22Rv1 (cell line): ENCODE measurements at regions not wholly inside any gene's neighbourhood (a gene's known extent, or its start where the extent isn't known, plus 50 kb on each side); places are given as distances from the start of the nearest gene placed in this dataset.

Experiments
- ZFX ChIP-seq: fragments of 450-650 bp; IDR thresholded peaks from 2 replicates; pipeline ENCODE4 v1.6.1; 2017; ENCODE audit warnings: antibody characterized with exemption, borderline replicate concordance
- TF ChIP-seq, protein P1 (sequence below): fragments of 450-650 bp; IDR thresholded peaks from 2 replicates; pipeline ENCODE4 v1.5.1; 2017; ENCODE audit warnings: mild to moderate bottlenecking

DNA sequence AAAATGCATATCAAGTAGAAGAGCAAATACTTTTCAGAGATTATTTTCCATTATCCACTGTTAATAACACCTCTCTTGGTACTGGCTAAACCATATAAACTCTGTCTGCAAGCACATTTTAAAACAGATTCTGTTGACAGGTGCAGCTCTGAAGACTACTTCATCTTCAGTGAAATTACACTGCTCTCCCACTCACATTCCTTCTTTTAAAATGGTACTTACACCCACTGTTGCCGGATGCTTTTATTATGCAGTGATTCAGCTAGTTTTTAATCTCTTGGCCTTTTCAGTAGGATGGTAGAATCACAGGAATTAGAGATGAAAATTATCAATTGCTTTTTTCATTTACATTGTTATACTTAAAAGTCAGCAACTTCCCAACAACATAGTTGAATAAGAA lies 381.6 kb downstream of the GASK1B start:
- TF ChIP-seq, protein P1, sequence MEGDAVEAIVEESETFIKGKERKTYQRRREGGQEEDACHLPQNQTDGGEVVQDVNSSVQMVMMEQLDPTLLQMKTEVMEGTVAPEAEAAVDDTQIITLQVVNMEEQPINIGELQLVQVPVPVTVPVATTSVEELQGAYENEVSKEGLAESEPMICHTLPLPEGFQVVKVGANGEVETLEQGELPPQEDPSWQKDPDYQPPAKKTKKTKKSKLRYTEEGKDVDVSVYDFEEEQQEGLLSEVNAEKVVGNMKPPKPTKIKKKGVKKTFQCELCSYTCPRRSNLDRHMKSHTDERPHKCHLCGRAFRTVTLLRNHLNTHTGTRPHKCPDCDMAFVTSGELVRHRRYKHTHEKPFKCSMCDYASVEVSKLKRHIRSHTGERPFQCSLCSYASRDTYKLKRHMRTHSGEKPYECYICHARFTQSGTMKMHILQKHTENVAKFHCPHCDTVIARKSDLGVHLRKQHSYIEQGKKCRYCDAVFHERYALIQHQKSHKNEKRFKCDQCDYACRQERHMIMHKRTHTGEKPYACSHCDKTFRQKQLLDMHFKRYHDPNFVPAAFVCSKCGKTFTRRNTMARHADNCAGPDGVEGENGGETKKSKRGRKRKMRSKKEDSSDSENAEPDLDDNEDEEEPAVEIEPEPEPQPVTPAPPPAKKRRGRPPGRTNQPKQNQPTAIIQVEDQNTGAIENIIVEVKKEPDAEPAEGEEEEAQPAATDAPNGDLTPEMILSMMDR, result no peak
- no peak for TF ChIP-seq ZFX
